H9 (cell line): ENCODE measurements at regions not wholly inside any gene's neighbourhood (a gene's known extent, or its start where the extent isn't known, plus 50 kb on each side); places are given as distances from the start of the nearest gene placed in this dataset.

Experiments
- DNase-seq: peaks from one replicate; pipeline ENCODE4 v3.0.0-alpha.2; 2017
- H2AFZ ChIP-seq: one replicate; pipeline ENCODE4 v1.6.1; 2013; ENCODE audit warnings: mild to moderate bottlenecking, low read length, control low read depth, moderate library complexity
- H2AK5ac ChIP-seq: 2 replicates; pipeline ENCODE4 v1.6.1; 2013; ENCODE audit warnings: low read length, control low read depth, mixed read lengths; ENCODE audit not compliant: insufficient read length
- H2BK120ac ChIP-seq: one replicate; pipeline ENCODE4 v1.6.1; 2013; ENCODE audit warnings: low read depth, mild to moderate bottlenecking, low read length, control low read depth, inconsistent platforms; ENCODE audit not compliant: poor library complexity, severe bottlenecking
- H2BK12ac ChIP-seq: 2 replicates; pipeline ENCODE4 v1.6.1; 2013; ENCODE audit warnings: low read length, control low read depth, mixed read lengths, low read depth; ENCODE audit not compliant: insufficient read length
- H2BK15ac ChIP-seq: 2 replicates; pipeline ENCODE4 v1.6.1; 2013; ENCODE audit warnings: low read depth, low read length, control low read depth
- H2BK20ac ChIP-seq: one replicate; pipeline ENCODE4 v1.6.1; 2013; ENCODE audit warnings: low read depth, mild to moderate bottlenecking, low read length, control low read depth, inconsistent platforms; ENCODE audit not compliant: poor library complexity, severe bottlenecking
- H2BK5ac ChIP-seq: 2 replicates; pipeline ENCODE4 v1.6.1; 2013; ENCODE audit warnings: low read length, control low read depth, mixed read lengths; ENCODE audit not compliant: insufficient read length
- H3K14ac ChIP-seq: 2 replicates; pipeline ENCODE4 v1.6.1; 2013; ENCODE audit warnings: low read length, control low read depth; ENCODE audit not compliant: insufficient read depth
- H3K18ac ChIP-seq: 2 replicates; pipeline ENCODE4 v1.6.1; 2013; ENCODE audit warnings: low read depth, mild to moderate bottlenecking, mixed read lengths, low read length, control low read depth; ENCODE audit not compliant: insufficient read length
- H3K23ac ChIP-seq: 2 replicates; pipeline ENCODE4 v1.6.1; 2013; ENCODE audit warnings: low read length, control low read depth, mixed read lengths, low read depth; ENCODE audit not compliant: insufficient read length
- H3K23me2 ChIP-seq: 2 replicates; pipeline ENCODE4 v1.6.1; 2013; ENCODE audit warnings: low read depth, mild to moderate bottlenecking, mixed read lengths, low read length, control low read depth; ENCODE audit not compliant: insufficient read length, poor library complexity, severe bottlenecking
- H3K27ac ChIP-seq: 2 replicates; pipeline ENCODE4 v1.5.1; 2013; ENCODE audit warnings: low read length, control low read depth, mixed read lengths, low read depth; ENCODE audit not compliant: insufficient read length
- H3K27me3 ChIP-seq: 2 replicates; pipeline ENCODE4 v1.6.1; 2013; ENCODE audit warnings: low read length, control low read depth, inconsistent platforms; ENCODE audit not compliant: insufficient read depth
- H3K4ac ChIP-seq: 2 replicates; pipeline ENCODE4 v1.6.1; 2013; ENCODE audit warnings: low read depth, mild to moderate bottlenecking, control low read depth, inconsistent platforms, low read length, moderate library complexity
- H3K4me1 ChIP-seq: 2 replicates; pipeline ENCODE4 v1.6.1; 2013; ENCODE audit warnings: low read length, control low read depth, inconsistent platforms; ENCODE audit not compliant: insufficient read depth
- H3K4me2 ChIP-seq: 2 replicates; pipeline ENCODE4 v1.6.1; 2013; ENCODE audit warnings: low read length, control low read depth, mixed read lengths; ENCODE audit not compliant: insufficient read length, insufficient read depth
- H3K56ac ChIP-seq: 2 replicates; pipeline ENCODE4 v1.6.1; 2013; ENCODE audit warnings: low read depth, mild to moderate bottlenecking, mixed read lengths, low read length, control low read depth; ENCODE audit not compliant: insufficient read length
- H3K79me1 ChIP-seq: 2 replicates; pipeline ENCODE4 v1.6.1; 2013; ENCODE audit warnings: low read depth, mild to moderate bottlenecking, moderate library complexity, low read length, control low read depth, inconsistent platforms; ENCODE audit not compliant: insufficient read depth, poor library complexity, severe bottlenecking
- H3K79me2 ChIP-seq: 2 replicates; pipeline ENCODE4 v1.6.1; 2013; ENCODE audit warnings: low read length, control low read depth, inconsistent platforms; ENCODE audit not compliant: insufficient read depth
- H3K9ac ChIP-seq: 2 replicates; pipeline ENCODE4 v1.6.1; 2013; ENCODE audit warnings: low read length, control low read depth, mixed read lengths; ENCODE audit not compliant: insufficient read length; ENCODE audit errors: extremely low read depth
- H3K9me3 ChIP-seq: one replicate; pipeline ENCODE4 v1.6.1; 2013; ENCODE audit warnings: low read depth, low read length, inconsistent platforms; ENCODE audit not compliant: control insufficient read depth
- H3T11ph ChIP-seq: one replicate; pipeline ENCODE4 v1.6.1; 2013; ENCODE audit warnings: mild to moderate bottlenecking, low read length, control low read depth, inconsistent platforms
- H4K20me1 ChIP-seq: one replicate; pipeline ENCODE4 v1.6.1; 2013; ENCODE audit not compliant: control insufficient read depth, insufficient read length, insufficient read depth
- H4K5ac ChIP-seq: 2 replicates; pipeline ENCODE4 v1.6.1; 2013; ENCODE audit warnings: low read depth, mild to moderate bottlenecking, mixed read lengths, low read length, control low read depth; ENCODE audit not compliant: insufficient read length
- H4K8ac ChIP-seq: replicated peaks from 2 replicates; pipeline ENCODE4 v1.6.1; 2013; ENCODE audit warnings: low read length, control low read depth, mixed read lengths, low read depth; ENCODE audit not compliant: insufficient read length
- H4K91ac ChIP-seq: 2 replicates; pipeline ENCODE4 v1.6.1; 2013; ENCODE audit warnings: low read depth, mild to moderate bottlenecking, moderate library complexity, mixed read lengths, low read length, control low read depth; ENCODE audit not compliant: insufficient read length
- H3K27ac Mint-ChIP-seq, 3 experiments: 2 replicates in 2 of 3; 3 replicates in 1 of 3; pipeline ENCODE4 v1.8.0; 2020 to 2021; ENCODE audit warnings: mixed read lengths in 3 of 3, mild to moderate bottlenecking in 1 of 3, moderate library complexity in 1 of 3
- H3K27me3 Mint-ChIP-seq: 2 replicates; pipeline ENCODE4 v1.8.0; 2021; ENCODE audit warnings: low read depth, mild to moderate bottlenecking, moderate library complexity, mixed read lengths
- H3K36me3 Mint-ChIP-seq, 3 experiments: 2 replicates in 2 of 3; 3 replicates in 1 of 3; pipeline ENCODE4 v1.8.0; 2020 to 2021; ENCODE audit warnings: low read depth in 3 of 3, mixed read lengths in 3 of 3; ENCODE audit not compliant: insufficient read depth in 1 of 3
- H3K4me1 Mint-ChIP-seq, 2 experiments: 2 replicates each; pipeline ENCODE4 v1.8.0; 2020; ENCODE audit warnings: mixed read lengths in 2 of 2
- H3K4me3 Mint-ChIP-seq, 2 experiments: 2 replicates in 1 of 2; 3 replicates in 1 of 2; pipeline ENCODE4 v1.8.0; 2020 to 2021; ENCODE audit warnings: mild to moderate bottlenecking in 2 of 2, mixed read lengths in 2 of 2, moderate library complexity in 1 of 2
- H3K9me3 Mint-ChIP-seq, 2 experiments: 2 replicates in 1 of 2; 3 replicates in 1 of 2; pipeline ENCODE4 v1.8.0; 2020; ENCODE audit warnings: mild to moderate bottlenecking in 2 of 2, mixed read lengths in 2 of 2, moderate library complexity in 1 of 2
- CTCF ChIP-seq: fragments of 200-600 bp; sonication (generic); conservative IDR thresholded peaks from 3 replicates; pipeline ENCODE4 v1.8.0; 2021; ENCODE audit warnings: antibody characterized with exemption, mild to moderate bottlenecking
- WGBS: extraction: QIAGEN DNeasy Blood & Tissue Kit; methylation state at CpG from one replicate; pipeline ENCODE4 v1.1.7; 2013; ENCODE audit warnings: missing lambda C conversion rate, low lambda C conversion rate, mixed read lengths; ENCODE audit not compliant: insufficient read length; ENCODE audit errors: extremely low coverage; 5-methylcytosine and 5-hydroxymethylcytosine counted together

GRCh38 chr2:52956766-52957165, 810.8 kb upstream of the CHAC2 start:
- Mint-ChIP-seq H3K4me3 (no peak overlapping the region), H3K27ac (peak overlapping the region in 1 of 3 experiments; percentile 10; a peak in 1 of 7 replicates), H3K4me1 (peaks cover 9 to 11% of the 10 kb centered on the region in 2 experiments), H3K36me3 (no peaks in the 10 kb centered on the region), H3K9me3 (no peaks in the 10 kb centered on the region), H3K27me3 (no peaks in the 10 kb centered on the region)
- Histone ChIP-seq H3K9me3 (no peaks in the 10 kb centered on the region), H3K14ac (no peak overlapping the region), H3K79me2 (no peaks in the 10 kb centered on the region), H2BK12ac (no peak overlapping the region), H2BK5ac (no peak overlapping the region), H3K27ac (no peak overlapping the region), H2BK20ac (no peak overlapping the region), H3K4me2 (no peak overlapping the region), H3K79me1 (no peaks in the 10 kb centered on the region), H3K23me2 (no peaks in the 10 kb centered on the region), H2BK15ac (no peak overlapping the region), H2BK120ac (no peak overlapping the region), H3K9ac (no peak overlapping the region), H2AFZ (no peak overlapping the region), H3K4me1 (no peaks in the 10 kb centered on the region), H4K5ac (no peak overlapping the region), H3K18ac (no peak overlapping the region), H2AK5ac (no peak overlapping the region), H3K23ac (no peak overlapping the region), H3K27me3 (no peaks in the 10 kb centered on the region), H3T11ph (no peak overlapping the region), H4K20me1 (no peaks in the 10 kb centered on the region), H3K56ac (no peak overlapping the region), H4K8ac (no peak overlapping the region), H3K4ac (no peak overlapping the region), H4K91ac (no peak overlapping the region)
- peak; percentile 55 for TF ChIP-seq CTCF
- DNase-seq: no peak
- no CpG with 5 or more reads among the region's 1 CpG for WGBS
